Keratinocyte (primary cell): ENCODE measurements at regions not wholly inside any gene's neighbourhood (a gene's known extent, or its start where the extent isn't known, plus 50 kb on each side); places are given as distances from the start of the nearest gene placed in this dataset.

Source experiments
- EZH2 ChIP-seq: IDR thresholded peaks from one replicate; pipeline ENCODE4 v1.6.1; 2012; ENCODE audit warnings: inconsistent platforms, mild to moderate bottlenecking, low read length, moderate library complexity
- TF ChIP-seq, protein P1 (sequence below), 3 experiments: IDR thresholded peaks in 1 of 3; conservative IDR thresholded peaks in 1 of 3; optimal IDR thresholded peaks in 1 of 3; 2 replicates in 2 of 3; 3 replicates in 1 of 3; pipeline versions ENCODE3 to v1.5.1; 2011; ENCODE audit warnings: low read length in 3 of 3, mild to moderate bottlenecking in 3 of 3, moderate library complexity in 2 of 3, control low read depth in 1 of 3, inconsistent platforms in 1 of 3; ENCODE audit not compliant: insufficient read depth in 2 of 3; ENCODE audit errors: extremely low read depth in 1 of 3

- TF ChIP-seq, protein P1, sequence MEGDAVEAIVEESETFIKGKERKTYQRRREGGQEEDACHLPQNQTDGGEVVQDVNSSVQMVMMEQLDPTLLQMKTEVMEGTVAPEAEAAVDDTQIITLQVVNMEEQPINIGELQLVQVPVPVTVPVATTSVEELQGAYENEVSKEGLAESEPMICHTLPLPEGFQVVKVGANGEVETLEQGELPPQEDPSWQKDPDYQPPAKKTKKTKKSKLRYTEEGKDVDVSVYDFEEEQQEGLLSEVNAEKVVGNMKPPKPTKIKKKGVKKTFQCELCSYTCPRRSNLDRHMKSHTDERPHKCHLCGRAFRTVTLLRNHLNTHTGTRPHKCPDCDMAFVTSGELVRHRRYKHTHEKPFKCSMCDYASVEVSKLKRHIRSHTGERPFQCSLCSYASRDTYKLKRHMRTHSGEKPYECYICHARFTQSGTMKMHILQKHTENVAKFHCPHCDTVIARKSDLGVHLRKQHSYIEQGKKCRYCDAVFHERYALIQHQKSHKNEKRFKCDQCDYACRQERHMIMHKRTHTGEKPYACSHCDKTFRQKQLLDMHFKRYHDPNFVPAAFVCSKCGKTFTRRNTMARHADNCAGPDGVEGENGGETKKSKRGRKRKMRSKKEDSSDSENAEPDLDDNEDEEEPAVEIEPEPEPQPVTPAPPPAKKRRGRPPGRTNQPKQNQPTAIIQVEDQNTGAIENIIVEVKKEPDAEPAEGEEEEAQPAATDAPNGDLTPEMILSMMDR (optimal IDR thresholded peaks at IDR 0.05 in 1 of 3, IDR thresholded peaks at IDR 0.05 in 1 of 3, conservative IDR thresholded peaks at IDR 0.05 in 1 of 3; ENCODE audit: extremely low read depth in 1 of 3, insufficient read depth in 2 of 3, low read length in 3 of 3): no peak
- TF ChIP-seq EZH2: no peak
Measured at GRCh38 chr9:129399634-129399990, 221.3 kb downstream of the C9orf50 start.
